Psoas muscle (tissue), 7 donors: ENCODE measurements at regions not wholly inside any gene's neighbourhood (a gene's known extent, or its start where the extent isn't known, plus 50 kb on each side); places are given as distances from the start of the nearest gene placed in this dataset.

Experiments used
- ATAC-seq, 4 donors: fragments of 200-7000 bp; cut with Tn5 transposase; one replicate each; pipeline ENCODE4 v1.9.1; 2020; ENCODE audit warnings: moderate library complexity in 3 of 4, mild to moderate bottlenecking in 2 of 4
- DNase-seq, 2 donors: peaks; one replicate each; pipeline ENCODE4 v3.0.0-alpha.2; 2020
- H3K27ac ChIP-seq: fragments of 200-600 bp; one replicate; pipeline ENCODE4 v1.8.0; 2022
- H3K27me3 ChIP-seq, 3 donors: fragments of 200-600 bp in 1 of 3; one replicate each; pipeline versions ENCODE4 v1.6.1 to v1.8.0; 2013 to 2022; ENCODE audit warnings: low read length in 2 of 3, mild to moderate bottlenecking in 2 of 3, moderate library complexity in 1 of 3; ENCODE audit not compliant: insufficient read depth in 3 of 3
- H3K36me3 ChIP-seq, 2 donors: fragments of 200-600 bp in 1 of 2; one replicate each; pipeline versions ENCODE4 v1.6.1 to v1.8.0; 2013 to 2022; ENCODE audit warnings: low read depth in 1 of 2, mild to moderate bottlenecking in 1 of 2, moderate library complexity in 1 of 2; ENCODE audit not compliant: insufficient read depth in 1 of 2
- H3K4me1 ChIP-seq: fragments of 200-600 bp; one replicate; pipeline ENCODE4 v1.8.0; 2022
- H3K4me3 ChIP-seq: fragments of 200-600 bp; one replicate; pipeline ENCODE4 v1.8.0; 2022; ENCODE audit warnings: mild to moderate bottlenecking
- H3K9me3 ChIP-seq: fragments of 200-600 bp; one replicate; pipeline ENCODE4 v1.8.0; 2022
- CTCF ChIP-seq: fragments of 200-600 bp; IDR thresholded peaks from one replicate; pipeline ENCODE4 v1.8.0; 2022; ENCODE audit warnings: antibody characterized with exemption
- WGBS, 3 donors: extraction: QIAGEN DNeasy Blood & Tissue Kit; methylation state at CpG; one replicate each; pipeline versions ENCODE4 v1.1.6 to v1.1.7; 2013; 5-methylcytosine and 5-hydroxymethylcytosine counted together
- intact Hi-C, 2 donors: fragments of 100-400 bp; cut with DNase I; formaldehyde crosslinking; loops; one replicate each; pipeline versions ENCODE4 v1.11.0 to v1.14.2; 2022
- donor health status: healthy with polysubstance abuse.
- donor health status: DM: no; HTN: no; CAD: no; lungs with moderate emphysema.
- donor health status: Bipolar disorder and iron deficiency.
- donor health status: healthy.
- donor health status: DM: yes; HTN: yes; CAD: no.
- donor health status: DM: no; HTN: no; CAD: no.
- donor health status: DM: yes; HTN: yes; CAD: no.

GRCh38 chr13:34028496-34029442, 210.8 kb downstream of the RFC3 start:
- no peaks in the 10 kb centered on the region for H3K36me3 ChIP-seq
- 91 to 93% (median 92%) methylated on average over 5 of the region's 5 CpGs for WGBS, 3 donors
- DNase-seq, result no peak
- H3K27me3 ChIP-seq, result no peaks in the 10 kb centered on the region
- H3K4me3 ChIP-seq, result no peak overlapping the region
- intact Hi-C loops, result no loop called here
- no peak for TF ChIP-seq CTCF
- no peak for ATAC-seq
- no peaks in the 10 kb centered on the region for H3K4me1 ChIP-seq
- H3K9me3 ChIP-seq, result no peaks in the 10 kb centered on the region
- H3K27ac ChIP-seq, result no peak overlapping the region

- H3K27ac ChIP-seq, result no peak overlapping the region
- H3K27me3 ChIP-seq, result no peaks in the 10 kb centered on the region
- intact Hi-C loops, result no loop called here
- no peaks in the 10 kb centered on the region for H3K9me3 ChIP-seq
- no peak overlapping the region for H3K4me3 ChIP-seq
- DNase-seq (no peak), ATAC-seq (no peak)
- no peaks in the 10 kb centered on the region for H3K36me3 ChIP-seq
- TF ChIP-seq CTCF, result no peak
- no peaks in the 10 kb centered on the region for H3K4me1 ChIP-seq
Measured at GRCh38 chr13:34030782-34031181, 212.8 kb downstream of the RFC3 start.

- H3K36me3 ChIP-seq, result no peaks in the 10 kb centered on the region
- TF ChIP-seq CTCF, result no peak
- no peaks in the 10 kb centered on the region for H3K4me1 ChIP-seq
- intact Hi-C loops, result no loop called here
- DNase-seq (no peak), ATAC-seq (no peak)
- 65 to 73% (median 68%) methylated on average over 4 of the region's 4 CpGs for WGBS, 3 donors
- no peaks in the 10 kb centered on the region for H3K27me3 ChIP-seq
- no peak overlapping the region for H3K4me3 ChIP-seq
- no peak overlapping the region for H3K27ac ChIP-seq
- H3K9me3 ChIP-seq, result no peaks in the 10 kb centered on the region
Measured at GRCh38 chr13:34031610-34032009, 213.7 kb downstream of the RFC3 start.

- intact Hi-C loops, result no loop called here
- Histone ChIP-seq H3K4me3 (no peak overlapping the region), H3K4me1 (no peaks in the 10 kb centered on the region), H3K36me3 (no peaks in the 10 kb centered on the region), H3K9me3 (no peaks in the 10 kb centered on the region), H3K27ac (no peak overlapping the region), H3K27me3 (no peaks in the 10 kb centered on the region)
- DNase-seq (no peak), ATAC-seq (no peak)
- TF ChIP-seq CTCF, result no peak
- WGBS, 3 donors, result 92 to 94% (median 92%) methylated on average over 5 of the region's 5 CpGs
Measured at GRCh38 chr13:34034411-34034810, 216.5 kb downstream of the RFC3 start.

GRCh38 chr13:34035178-34035577, 217.2 kb downstream of the RFC3 start:
- H3K27me3 ChIP-seq, result no peaks in the 10 kb centered on the region
- no peak overlapping the region for H3K27ac ChIP-seq
- WGBS, 3 donors, result 91 to 94% (median 93%) methylated on average over 4 of the region's 4 CpGs
- no peaks in the 10 kb centered on the region for H3K9me3 ChIP-seq
- H3K4me1 ChIP-seq, result no peaks in the 10 kb centered on the region
- no peak for ATAC-seq
- no peak overlapping the region for H3K4me3 ChIP-seq
- DNase-seq, result no peak
- no peaks in the 10 kb centered on the region for H3K36me3 ChIP-seq
- intact Hi-C loops, result no loop called here
- no peak for TF ChIP-seq CTCF
